ENCODE measurements at regions not wholly inside any gene's neighbourhood (a gene's known extent, or its start where the extent isn't known, plus 50 kb on each side); places are given as distances from the start of the nearest gene placed in this dataset.

- Mint-ChIP-seq H3K9me3 (no peaks in the 10 kb centered on the region), H3K27ac (no peak overlapping the region), H3K4me1 (ENCODE audit: low read depth) (no peaks in the 10 kb centered on the region), H3K27me3 (ENCODE audit: low read depth) (peaks cover 6% of the 10 kb centered on the region), H3K4me3 (ENCODE audit: low read depth) (no peak overlapping the region), H3K36me3 (ENCODE audit: low read depth) (no peaks in the 10 kb centered on the region)
- DNase-seq (ENCODE audit: low spot score), result no peak
- intact Hi-C loops (cut with micrococcal nuclease), result no loop called here
These were observed 118.5 kb upstream of the TMEM106B start for GRCh38 chr7:12092499-12093130.

GRCh38 chr7:12093365-12093764 is 117.7 kb upstream of the TMEM106B start:
- Mint-ChIP-seq H3K27me3 (ENCODE audit: low read depth) (peaks cover 7% of the 10 kb centered on the region), H3K4me1 (ENCODE audit: low read depth) (no peaks in the 10 kb centered on the region), H3K27ac (no peak overlapping the region), H3K36me3 (ENCODE audit: low read depth) (no peaks in the 10 kb centered on the region), H3K9me3 (no peaks in the 10 kb centered on the region), H3K4me3 (ENCODE audit: low read depth) (no peak overlapping the region)
- intact Hi-C loops (cut with micrococcal nuclease), result no loop called here
- DNase-seq (ENCODE audit: low spot score), result no peak

- no peaks in the 10 kb centered on the region for H3K4me1 Mint-ChIP-seq (ENCODE audit: low read depth)
- no peak overlapping the region for H3K27ac Mint-ChIP-seq
- no peak overlapping the region for H3K4me3 Mint-ChIP-seq (ENCODE audit: low read depth)
- H3K27me3 Mint-ChIP-seq (ENCODE audit: low read depth), result peaks cover 7% of the 10 kb centered on the region
- H3K36me3 Mint-ChIP-seq (ENCODE audit: low read depth), result no peaks in the 10 kb centered on the region
- H3K9me3 Mint-ChIP-seq, result no peaks in the 10 kb centered on the region
- no peak for DNase-seq (ENCODE audit: low spot score)
- intact Hi-C loops (cut with micrococcal nuclease), result no loop called here
These were observed 116.7 kb upstream of the TMEM106B start for GRCh38 chr7:12094365-12094921.

- H3K9me3 Mint-ChIP-seq, result no peaks in the 10 kb centered on the region
- intact Hi-C loops (cut with micrococcal nuclease), result no loop called here
- peaks cover 8% of the 10 kb centered on the region for H3K27me3 Mint-ChIP-seq (ENCODE audit: low read depth)
- no peak overlapping the region for H3K4me3 Mint-ChIP-seq (ENCODE audit: low read depth)
- H3K27ac Mint-ChIP-seq, result no peak overlapping the region
- peaks cover 2% of the 10 kb centered on the region for H3K4me1 Mint-ChIP-seq (ENCODE audit: low read depth)
- H3K36me3 Mint-ChIP-seq (ENCODE audit: low read depth), result no peaks in the 10 kb centered on the region
- no peak for DNase-seq (ENCODE audit: low spot score)
These were observed 109.0 kb upstream of the TMEM106B start for GRCh38 chr7:12102126-12102525.

DNA sequence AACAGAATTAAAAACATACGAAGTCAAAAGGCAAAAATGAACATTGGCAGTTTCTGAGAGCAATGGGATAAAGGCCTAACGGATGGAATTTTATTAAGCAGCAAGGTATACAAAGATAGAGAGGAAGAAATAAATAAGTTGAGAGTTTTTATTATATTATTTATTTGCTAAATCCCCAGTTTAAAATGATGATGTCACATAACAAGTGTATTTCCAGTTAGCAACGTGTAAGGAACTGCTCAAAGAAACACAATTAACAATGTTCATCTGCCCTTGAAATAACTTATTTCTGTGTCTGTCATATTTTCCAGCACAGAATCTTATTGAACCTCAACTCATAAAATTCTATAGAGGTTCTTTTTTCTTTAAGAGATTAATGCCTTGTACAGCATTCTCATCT is 108.6 kb upstream of the TMEM106B start:
- intact Hi-C loops (cut with micrococcal nuclease), result no loop called here
- Mint-ChIP-seq H3K36me3 (ENCODE audit: low read depth) (no peaks in the 10 kb centered on the region), H3K27ac (no peak overlapping the region), H3K27me3 (ENCODE audit: low read depth) (peaks cover 11% of the 10 kb centered on the region), H3K4me3 (ENCODE audit: low read depth) (no peak overlapping the region), H3K4me1 (ENCODE audit: low read depth) (peaks cover 2% of the 10 kb centered on the region), H3K9me3 (no peaks in the 10 kb centered on the region)
- no peak for DNase-seq (ENCODE audit: low spot score)

- Mint-ChIP-seq H3K9me3 (no peaks in the 10 kb centered on the region), H3K27me3 (ENCODE audit: low read depth) (peaks cover 16% of the 10 kb centered on the region), H3K27ac (no peak overlapping the region), H3K4me1 (ENCODE audit: low read depth) (peaks cover 2% of the 10 kb centered on the region), H3K36me3 (ENCODE audit: low read depth) (no peaks in the 10 kb centered on the region), H3K4me3 (ENCODE audit: low read depth) (no peak overlapping the region)
- no peak for DNase-seq (ENCODE audit: low spot score)
- intact Hi-C loops (cut with micrococcal nuclease), result no loop called here
These were observed 107.1 kb upstream of the TMEM106B start for GRCh38 chr7:12103948-12104347.

DNA sequence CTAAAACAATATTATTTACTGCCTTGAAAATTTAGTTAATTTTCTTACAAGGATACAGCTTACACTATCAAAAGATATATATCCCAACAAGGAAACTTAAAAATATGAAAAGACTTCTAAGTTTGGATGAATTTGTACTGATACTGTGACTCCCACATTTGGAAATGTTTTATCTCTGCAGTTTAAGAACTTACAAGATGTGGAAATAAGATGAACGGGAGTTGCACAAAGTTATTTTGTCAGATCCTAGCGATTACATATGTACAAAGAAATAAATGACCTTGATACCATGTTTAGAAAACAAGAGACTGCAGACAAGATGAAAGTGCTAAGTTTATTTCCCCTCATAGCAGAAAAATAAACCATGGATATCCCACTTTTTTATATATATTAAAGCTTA is 103.7 kb upstream of the TMEM106B start:
- H3K4me1 Mint-ChIP-seq (ENCODE audit: low read depth), result no peaks in the 10 kb centered on the region
- H3K9me3 Mint-ChIP-seq, result no peaks in the 10 kb centered on the region
- intact Hi-C loops (cut with micrococcal nuclease), result no loop called here
- DNase-seq (ENCODE audit: low spot score), result no peak
- no peak overlapping the region for H3K27ac Mint-ChIP-seq
- no peak overlapping the region for H3K4me3 Mint-ChIP-seq (ENCODE audit: low read depth)
- peaks cover 44% of the 10 kb centered on the region for H3K27me3 Mint-ChIP-seq (ENCODE audit: low read depth)
- no peaks in the 10 kb centered on the region for H3K36me3 Mint-ChIP-seq (ENCODE audit: low read depth)

DNA sequence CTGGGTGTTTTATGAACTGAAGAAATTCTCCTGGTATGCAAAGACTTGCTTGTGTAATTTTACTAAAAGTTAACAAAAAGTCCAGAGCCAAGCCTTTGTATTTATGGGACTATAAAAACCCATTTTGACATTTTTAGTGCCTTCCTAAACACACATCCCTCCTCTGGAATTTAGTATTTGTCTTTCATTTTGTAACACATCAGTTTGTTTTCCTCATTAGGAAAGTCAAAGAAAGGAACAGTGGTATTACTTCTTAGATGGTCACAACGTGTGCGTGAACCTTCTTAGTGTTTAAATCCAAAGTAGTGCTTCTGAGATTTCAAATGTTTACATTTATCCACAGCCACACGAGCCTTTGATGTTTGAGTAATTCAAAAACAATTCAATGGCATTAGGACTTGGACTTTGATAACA is 103.2 kb upstream of the TMEM106B start:
- no peaks in the 10 kb centered on the region for H3K4me1 Mint-ChIP-seq (ENCODE audit: low read depth)
- no peak for DNase-seq (ENCODE audit: low spot score)
- H3K4me3 Mint-ChIP-seq (ENCODE audit: low read depth), result no peak overlapping the region
- intact Hi-C loops (cut with micrococcal nuclease), result no loop called here
- H3K36me3 Mint-ChIP-seq (ENCODE audit: low read depth), result no peaks in the 10 kb centered on the region
- H3K27ac Mint-ChIP-seq, result no peak overlapping the region
- H3K9me3 Mint-ChIP-seq, result no peaks in the 10 kb centered on the region
- peaks cover 49% of the 10 kb centered on the region for H3K27me3 Mint-ChIP-seq (ENCODE audit: low read depth)

- Mint-ChIP-seq H3K27me3 (ENCODE audit: low read depth) (peaks cover 59% of the 10 kb centered on the region), H3K4me1 (ENCODE audit: low read depth) (no peaks in the 10 kb centered on the region), H3K9me3 (no peaks in the 10 kb centered on the region), H3K36me3 (ENCODE audit: low read depth) (no peaks in the 10 kb centered on the region), H3K4me3 (ENCODE audit: low read depth) (no peak overlapping the region), H3K27ac (no peak overlapping the region)
- intact Hi-C loops (cut with micrococcal nuclease), result no loop called here
- no peak for DNase-seq (ENCODE audit: low spot score)
These were observed 100.7 kb upstream of the TMEM106B start for GRCh38 chr7:12110425-12110824.

DNA sequence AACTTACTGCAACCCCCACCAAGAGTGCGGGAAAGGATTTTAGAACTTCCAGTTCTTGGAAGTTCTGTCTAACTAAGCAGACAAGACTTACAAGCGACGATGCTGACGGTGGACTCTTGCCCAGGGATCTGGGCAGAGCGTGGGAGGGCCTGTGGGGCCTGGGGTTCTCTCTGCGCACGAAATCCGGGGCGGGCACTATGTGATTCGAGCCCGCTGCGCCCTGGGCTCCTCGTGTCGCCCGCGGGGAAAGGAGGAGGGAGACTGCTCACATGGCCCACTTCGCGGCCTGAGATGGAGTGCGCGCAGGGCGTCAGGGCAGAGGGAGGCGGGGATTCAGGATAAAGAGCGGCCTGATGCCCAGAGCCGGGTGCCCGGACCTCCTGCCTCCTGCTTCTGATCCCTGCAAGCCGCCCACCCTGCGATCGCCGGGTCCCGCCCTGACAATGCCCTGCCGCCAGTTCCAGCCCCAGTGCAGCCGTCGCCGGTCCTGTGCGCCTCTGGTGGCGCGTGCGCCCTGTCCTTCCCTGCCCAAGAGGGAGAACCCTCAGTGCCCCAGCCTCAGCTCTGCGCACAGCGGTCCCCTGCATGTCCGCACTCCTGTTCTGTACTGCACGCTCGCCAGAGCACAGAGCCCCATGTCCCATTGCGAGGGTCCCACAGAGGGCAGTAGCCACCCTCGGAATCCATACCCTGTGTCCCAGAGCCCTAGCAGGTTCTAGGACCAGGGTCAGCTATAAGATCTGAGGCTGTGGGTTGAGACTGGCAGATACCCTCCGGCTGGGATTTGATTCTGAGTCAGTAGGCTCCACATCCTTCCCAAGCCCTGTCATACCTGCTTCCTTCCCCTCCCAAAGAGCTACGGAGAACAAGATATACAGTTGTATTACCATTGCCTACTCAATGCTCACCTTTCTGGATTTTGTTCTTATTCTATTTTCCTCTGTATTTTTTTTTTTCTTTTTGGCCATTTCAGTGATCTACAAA is 99.4 kb upstream of the TMEM106B start:
- intact Hi-C loops (cut with micrococcal nuclease), result no loop called here
- Mint-ChIP-seq H3K36me3 (ENCODE audit: low read depth) (no peaks in the 10 kb centered on the region), H3K27me3 (ENCODE audit: low read depth) (peaks cover 62% of the 10 kb centered on the region), H3K27ac (no peak overlapping the region), H3K4me1 (ENCODE audit: low read depth) (no peaks in the 10 kb centered on the region), H3K4me3 (ENCODE audit: low read depth) (peak overlapping the region; percentile 13), H3K9me3 (no peaks in the 10 kb centered on the region)
- DNase-seq (ENCODE audit: low spot score), result no peak

GRCh38 chr7:12117170-12117569 is 93.9 kb upstream of the TMEM106B start:
- H3K27ac Mint-ChIP-seq, result no peak overlapping the region
- H3K27me3 Mint-ChIP-seq (ENCODE audit: low read depth), result peaks cover 34% of the 10 kb centered on the region
- no peak overlapping the region for H3K4me3 Mint-ChIP-seq (ENCODE audit: low read depth)
- H3K9me3 Mint-ChIP-seq, result no peaks in the 10 kb centered on the region
- intact Hi-C loops (cut with micrococcal nuclease), result no loop called here
- H3K36me3 Mint-ChIP-seq (ENCODE audit: low read depth), result no peaks in the 10 kb centered on the region
- DNase-seq (ENCODE audit: low spot score), result no peak
- no peaks in the 10 kb centered on the region for H3K4me1 Mint-ChIP-seq (ENCODE audit: low read depth)

- Mint-ChIP-seq H3K9me3 (no peaks in the 10 kb centered on the region), H3K4me1 (ENCODE audit: low read depth) (no peaks in the 10 kb centered on the region), H3K27ac (no peak overlapping the region), H3K27me3 (ENCODE audit: low read depth) (peaks cover 25% of the 10 kb centered on the region), H3K36me3 (ENCODE audit: low read depth) (no peaks in the 10 kb centered on the region), H3K4me3 (ENCODE audit: low read depth) (no peak overlapping the region)
- no peak for DNase-seq (ENCODE audit: low spot score)
- intact Hi-C loops (cut with micrococcal nuclease), result no loop called here
These were observed 91.3 kb upstream of the TMEM106B start for GRCh38 chr7:12119620-12120303.

Measured in activated T-helper 2 cell treated with anti-CD3 and anti-CD28 coated beads, Interferon-gamma antibody, Interleukin-2, Interleukin-4, amounts not matched to agents 10 μg/mL and 5 μg/mL and 100 μg/mL, durations not matched to agents 14 hours and 24 hours and 36 hours (primary cell).